ENCODE measurements at regions not wholly inside any gene's neighbourhood (a gene's known extent, or its start where the extent isn't known, plus 50 kb on each side); places are given as distances from the start of the nearest gene placed in this dataset.
"Not testable (repeated sequence)": the region's sequence is repeated elsewhere in the genome, so short reads cannot be mapped to it uniquely, and the experiment has no call there.

- TF ChIP-seq, protein P1, sequence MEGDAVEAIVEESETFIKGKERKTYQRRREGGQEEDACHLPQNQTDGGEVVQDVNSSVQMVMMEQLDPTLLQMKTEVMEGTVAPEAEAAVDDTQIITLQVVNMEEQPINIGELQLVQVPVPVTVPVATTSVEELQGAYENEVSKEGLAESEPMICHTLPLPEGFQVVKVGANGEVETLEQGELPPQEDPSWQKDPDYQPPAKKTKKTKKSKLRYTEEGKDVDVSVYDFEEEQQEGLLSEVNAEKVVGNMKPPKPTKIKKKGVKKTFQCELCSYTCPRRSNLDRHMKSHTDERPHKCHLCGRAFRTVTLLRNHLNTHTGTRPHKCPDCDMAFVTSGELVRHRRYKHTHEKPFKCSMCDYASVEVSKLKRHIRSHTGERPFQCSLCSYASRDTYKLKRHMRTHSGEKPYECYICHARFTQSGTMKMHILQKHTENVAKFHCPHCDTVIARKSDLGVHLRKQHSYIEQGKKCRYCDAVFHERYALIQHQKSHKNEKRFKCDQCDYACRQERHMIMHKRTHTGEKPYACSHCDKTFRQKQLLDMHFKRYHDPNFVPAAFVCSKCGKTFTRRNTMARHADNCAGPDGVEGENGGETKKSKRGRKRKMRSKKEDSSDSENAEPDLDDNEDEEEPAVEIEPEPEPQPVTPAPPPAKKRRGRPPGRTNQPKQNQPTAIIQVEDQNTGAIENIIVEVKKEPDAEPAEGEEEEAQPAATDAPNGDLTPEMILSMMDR (conservative IDR thresholded peaks at IDR 0.05; ENCODE audit: low read depth, low read length): no peak
- H3K4me3 ChIP-seq (ENCODE audit: low read depth, low read length): no peak overlapping the region
- no peak for DNase-seq (ENCODE audit: low read depth)
Measured at GRCh38 chr2:106010818-106011355, 183.2 kb downstream of the UXS1 start.

GRCh38 chr2:106009096-106009495 is 185.0 kb downstream of the UXS1 start:
- TF ChIP-seq, protein P1 (conservative IDR thresholded peaks at IDR 0.05; ENCODE audit: low read depth, low read length): no peak
- no peak overlapping the region for H3K4me3 ChIP-seq (ENCODE audit: low read depth, low read length)
- no peak for DNase-seq (ENCODE audit: low read depth)

DNA sequence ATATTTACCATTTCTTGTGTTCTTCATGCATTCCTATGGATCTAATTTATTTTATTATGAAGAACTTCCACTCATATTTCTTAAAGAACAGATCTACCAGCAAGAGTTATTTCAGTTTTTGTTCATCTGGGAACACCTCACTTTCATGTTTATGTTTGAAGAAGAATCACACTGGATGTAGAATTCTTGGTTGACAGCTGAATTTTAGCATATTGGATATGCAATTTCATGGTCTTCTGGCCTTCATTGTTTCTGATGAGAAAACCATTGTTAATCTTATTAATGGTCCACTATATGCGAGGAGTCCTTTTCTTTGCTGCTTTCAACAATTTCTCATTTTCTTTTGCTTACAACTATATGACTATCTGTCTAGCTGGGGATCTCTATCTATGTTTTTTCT is 189.2 kb downstream of the UXS1 start:
- TF ChIP-seq, protein P1 (conservative IDR thresholded peaks at IDR 0.05; ENCODE audit: low read depth, low read length): no peak
- no peak for DNase-seq (ENCODE audit: low read depth)
- no peak overlapping the region for H3K4me3 ChIP-seq (ENCODE audit: low read depth, low read length)

GRCh38 chr2:105999211-105999989 is 194.7 kb downstream of the UXS1 start:
- no peak overlapping the region for H3K4me3 ChIP-seq (ENCODE audit: low read depth, low read length)
- no peak for DNase-seq (ENCODE audit: low read depth)
- TF ChIP-seq, protein P1 (conservative IDR thresholded peaks at IDR 0.05; ENCODE audit: low read depth, low read length): no peak

- DNase-seq (ENCODE audit: low read depth): no peak
- H3K4me3 ChIP-seq (ENCODE audit: low read depth, low read length): no peak overlapping the region
- TF ChIP-seq, protein P1 (conservative IDR thresholded peaks at IDR 0.05; ENCODE audit: low read depth, low read length): no peak
Measured at GRCh38 chr2:105997711-105998110, 196.4 kb downstream of the UXS1 start.

- no peak for DNase-seq (ENCODE audit: low read depth)
- TF ChIP-seq, protein P1 (conservative IDR thresholded peaks at IDR 0.05; ENCODE audit: low read depth, low read length): no peak
- no peak overlapping the region for H3K4me3 ChIP-seq (ENCODE audit: low read depth, low read length)
Measured at GRCh38 chr2:105990624-105991023, 203.5 kb downstream of the UXS1 start.

- not testable (repeated sequence) for DNase-seq (ENCODE audit: low read depth); H3K4me3 ChIP-seq (ENCODE audit: low read depth, low read length)
Measured at GRCh38 chr2:105989803-105990202, 204.3 kb downstream of the UXS1 start.

All from choroid plexus epithelial cell (primary cell).